GM10266 (cell line): ENCODE measurements at regions not wholly inside any gene's neighbourhood (a gene's known extent, or its start where the extent isn't known, plus 50 kb on each side); places are given as distances from the start of the nearest gene placed in this dataset.

Experiments
- DNase-seq: peaks from one replicate; pipeline ENCODE4 v3.0.0; 2012; ENCODE audit errors: extremely low spot score
- CTCF ChIP-seq: IDR thresholded peaks from 2 replicates; pipeline ENCODE4 v1.5.1; 2012; ENCODE audit warnings: mild to moderate bottlenecking, low read depth; ENCODE audit not compliant: control insufficient read depth, insufficient read depth; ENCODE audit errors: missing control alignments

- no peak for DNase-seq
- TF ChIP-seq CTCF: no peak
Observed at GRCh38 chrX:39171686-39172085, 370.4 kb downstream of the MID1IP1 start.

GRCh38 chrX:39174241-39174771 is 373.0 kb downstream of the MID1IP1 start:
- no peak for DNase-seq
- TF ChIP-seq CTCF: no peak

- DNase-seq: no peak
- no peak for TF ChIP-seq CTCF
Observed at GRCh38 chrX:39174772-39175417, 373.6 kb downstream of the MID1IP1 start.

GRCh38 chrX:39175418-39176057 is 374.3 kb downstream of the MID1IP1 start:
- no peak for TF ChIP-seq CTCF
- DNase-seq: no peak

- no peak for TF ChIP-seq CTCF
Observed at GRCh38 chrX:39176105-39176504, 374.8 kb downstream of the MID1IP1 start.

GRCh38 chrX:39189431-39189830 is 388.2 kb downstream of the MID1IP1 start:
- no peak for DNase-seq
- no peak for TF ChIP-seq CTCF

More at GRCh38 chrX:39176105-39176504, 374.8 kb downstream of the MID1IP1 start:
- no peak for DNase-seq

GRCh38 chrX:39194673-39195072 is 393.4 kb downstream of the MID1IP1 start:
- DNase-seq: no peak
- TF ChIP-seq CTCF: no peak
